Esophagus (tissue), 2 donors: ENCODE measurements at regions not wholly inside any gene's neighbourhood (a gene's known extent, or its start where the extent isn't known, plus 50 kb on each side); places are given as distances from the start of the nearest gene placed in this dataset.
"Not testable (repeated sequence)": the region's sequence is repeated elsewhere in the genome, so short reads cannot be mapped to it uniquely, and the experiment has no call there.

ENCODE experiments used
- H3K27ac ChIP-seq, 2 donors: one replicate each; pipeline ENCODE4 v1.5.1; 2013; ENCODE audit warnings: low read depth in 2 of 2, mild to moderate bottlenecking in 2 of 2, inconsistent platforms in 1 of 2, low read length in 1 of 2, moderate library complexity in 1 of 2
- H3K27me3 ChIP-seq, 2 donors: one replicate each; pipeline ENCODE4 v1.6.1; 2013; ENCODE audit warnings: low read length in 2 of 2, control low read depth in 1 of 2, mild to moderate bottlenecking in 1 of 2; ENCODE audit not compliant: insufficient read depth in 2 of 2, control insufficient read depth in 1 of 2
- H3K36me3 ChIP-seq, 2 donors: one replicate each; pipeline ENCODE4 v1.6.1; 2013; ENCODE audit warnings: low read length in 1 of 2; ENCODE audit not compliant: control insufficient read depth in 2 of 2, insufficient read depth in 2 of 2
- H3K4me1 ChIP-seq, 2 donors: one replicate each; pipeline ENCODE4 v1.6.1; 2013; ENCODE audit warnings: low read length in 1 of 2; ENCODE audit not compliant: control insufficient read depth in 2 of 2, insufficient read depth in 2 of 2
- H3K4me3 ChIP-seq, 2 donors: one replicate each; pipeline ENCODE4 v1.5.1; 2013; ENCODE audit warnings: low read length in 2 of 2, mild to moderate bottlenecking in 2 of 2, low read depth in 1 of 2, moderate library complexity in 1 of 2
- H3K9me3 ChIP-seq, 2 donors: one replicate each; pipeline ENCODE4 v1.6.1; 2013; ENCODE audit warnings: mild to moderate bottlenecking in 2 of 2, low read depth in 1 of 2, low read length in 1 of 2, moderate library complexity in 1 of 2; ENCODE audit not compliant: control insufficient read depth in 2 of 2, insufficient read depth in 1 of 2
- WGBS, 2 donors: extraction: QIAGEN DNeasy Blood & Tissue Kit; methylation state at CpG; one replicate each; pipeline ENCODE4 v1.1.7; 2013; 5-methylcytosine and 5-hydroxymethylcytosine counted together
- donor health status: healthy with polysubstance abuse.
- donor health status: Bipolar disorder and iron deficiency.

DNA sequence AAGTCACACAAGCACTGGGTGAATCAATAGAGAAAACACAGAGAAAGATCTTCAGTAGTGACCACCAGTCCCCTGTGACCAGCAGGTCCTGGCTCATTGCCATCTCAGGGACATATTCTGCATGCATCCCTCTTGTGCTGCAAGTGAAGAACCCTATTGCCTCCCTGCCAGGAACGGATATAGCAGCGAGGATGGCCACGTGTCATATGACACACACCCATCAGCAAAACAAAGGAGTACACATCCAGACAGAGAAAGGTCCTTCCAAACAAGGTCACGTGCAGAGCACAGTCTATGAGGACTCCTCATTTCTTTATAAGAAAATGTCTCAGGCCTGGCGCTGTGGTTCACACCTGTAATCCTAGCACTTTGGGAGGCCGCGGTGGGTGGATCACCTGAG, 638.4 kb downstream of the FLRT2 start:
- Histone ChIP-seq H3K36me3 (no peaks in the 10 kb centered on the region), H3K27ac (no peak overlapping the region), H3K4me1 (no peaks in the 10 kb centered on the region), H3K27me3 (no peaks in the 10 kb centered on the region), H3K4me3 (no peak overlapping the region), H3K9me3 (peaks cover 0 to 4% of the 10 kb centered on the region in 2 donors)
- 90 to 93% methylated on average over 7 of the region's 7 CpGs for WGBS, 2 donors

DNA sequence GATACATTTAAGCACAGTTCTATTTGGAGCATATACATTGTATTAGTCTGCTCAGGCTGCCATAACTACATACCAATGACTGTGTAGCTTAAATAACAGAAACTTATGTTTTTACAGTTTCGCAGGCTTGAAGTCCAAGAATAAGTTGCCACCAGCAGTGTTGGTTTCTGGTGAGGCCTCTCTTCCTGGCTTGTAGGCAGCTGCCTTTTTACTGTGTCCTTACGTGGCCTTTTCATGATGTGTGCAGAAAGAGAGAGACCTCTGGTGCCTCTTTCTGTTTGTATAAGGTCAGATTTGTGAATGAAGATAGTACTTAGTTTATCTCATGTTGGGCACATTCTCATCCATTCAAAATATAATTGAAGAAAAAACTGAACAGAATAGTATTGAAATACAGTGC, 636.6 kb downstream of the FLRT2 start:
- Histone ChIP-seq H3K27me3 (no peaks in the 10 kb centered on the region), H3K9me3 (peaks cover 0 to 4% of the 10 kb centered on the region in 2 donors), H3K27ac (no peak overlapping the region), H3K4me1 (no peaks in the 10 kb centered on the region), H3K4me3 (no peak overlapping the region), H3K36me3 (no peaks in the 10 kb centered on the region)
- 55 to 63% methylated on average over 2 of the region's 2 CpGs for WGBS, 2 donors

DNA sequence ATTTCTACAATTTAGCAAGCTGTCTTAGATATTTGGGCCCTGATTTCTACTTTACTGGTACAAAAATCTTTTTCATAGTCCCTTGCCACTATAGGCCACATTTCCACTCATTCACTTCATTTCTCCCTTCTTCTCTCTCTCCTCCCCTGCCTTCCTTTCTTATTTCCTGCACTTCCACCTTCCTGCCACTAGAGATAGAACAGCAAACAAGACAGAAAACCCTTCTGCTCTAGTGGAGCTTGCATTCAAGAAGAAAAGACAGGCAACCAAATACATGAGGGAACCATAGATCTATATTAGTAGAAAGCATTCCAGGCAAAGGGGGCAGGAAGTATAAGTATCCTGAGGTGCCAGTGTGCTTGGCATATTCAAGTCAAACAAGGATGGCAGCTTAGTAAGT, 623.5 kb downstream of the FLRT2 start:
- Histone ChIP-seq H3K4me3 (no peak overlapping the region), H3K27me3 (no peaks in the 10 kb centered on the region), H3K27ac (no peak overlapping the region), H3K9me3 (peaks cover 0 to 2% of the 10 kb centered on the region in 2 donors), H3K36me3 (no peaks in the 10 kb centered on the region), H3K4me1 (no peaks in the 10 kb centered on the region)

DNA sequence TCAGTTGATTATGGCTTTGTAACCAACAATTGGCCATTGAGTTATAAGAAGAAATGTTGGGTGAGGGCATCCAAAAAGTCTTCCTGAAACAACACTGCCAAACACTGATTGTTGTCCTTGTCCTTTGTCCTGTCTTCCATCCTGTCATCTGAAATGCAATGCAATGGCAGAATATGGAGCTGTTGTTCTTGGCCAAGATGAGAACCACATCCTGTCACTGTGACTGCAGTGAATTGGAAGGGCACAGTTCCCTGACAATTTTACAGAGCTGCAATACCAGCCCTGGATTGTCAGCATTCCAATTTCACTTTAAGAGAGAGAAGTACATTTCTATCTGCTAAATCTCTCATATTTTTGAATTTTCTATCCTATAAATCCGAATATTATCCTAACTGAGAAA, 613.3 kb downstream of the FLRT2 start:
- no peak overlapping the region for H3K27ac ChIP-seq
- 56 to 66% methylated on average over 1 of the region's 1 CpG for WGBS, 2 donors

DNA sequence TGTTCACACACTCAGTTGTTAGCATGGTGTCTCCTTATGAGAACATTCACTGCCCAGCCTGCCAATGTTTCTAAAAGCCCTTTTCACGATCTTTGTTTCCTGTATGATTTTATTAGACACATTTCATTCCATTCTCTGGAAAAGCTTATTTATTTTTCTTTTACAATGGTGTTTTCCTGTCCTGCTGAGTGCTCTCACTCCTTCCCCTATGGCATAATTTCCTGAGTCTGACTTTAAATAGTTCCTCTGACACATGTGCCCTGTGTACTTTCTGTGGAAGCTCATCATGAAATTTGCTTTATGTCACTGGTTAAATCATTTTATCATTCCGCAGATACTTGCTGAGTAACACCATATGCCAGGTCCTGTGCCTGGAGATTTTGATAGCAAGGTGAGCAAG, 612.0 kb downstream of the FLRT2 start:
- no peaks in the 10 kb centered on the region for H3K4me1 ChIP-seq
- no peak overlapping the region for H3K27ac ChIP-seq
- H3K4me3 ChIP-seq: no peak overlapping the region
- 55 to 63% methylated on average over 2 of the region's 2 CpGs for WGBS, 2 donors
- no peaks in the 10 kb centered on the region for H3K27me3 ChIP-seq
- no peaks in the 10 kb centered on the region for H3K36me3 ChIP-seq
- H3K9me3 ChIP-seq: no peaks in the 10 kb centered on the region

More for the DNA sequence above, 613.3 kb downstream of the FLRT2 start:
- Histone ChIP-seq H3K4me3 (no peak overlapping the region), H3K27me3 (no peaks in the 10 kb centered on the region), H3K36me3 (no peaks in the 10 kb centered on the region), H3K4me1 (no peaks in the 10 kb centered on the region), H3K9me3 (no peaks in the 10 kb centered on the region)

DNA sequence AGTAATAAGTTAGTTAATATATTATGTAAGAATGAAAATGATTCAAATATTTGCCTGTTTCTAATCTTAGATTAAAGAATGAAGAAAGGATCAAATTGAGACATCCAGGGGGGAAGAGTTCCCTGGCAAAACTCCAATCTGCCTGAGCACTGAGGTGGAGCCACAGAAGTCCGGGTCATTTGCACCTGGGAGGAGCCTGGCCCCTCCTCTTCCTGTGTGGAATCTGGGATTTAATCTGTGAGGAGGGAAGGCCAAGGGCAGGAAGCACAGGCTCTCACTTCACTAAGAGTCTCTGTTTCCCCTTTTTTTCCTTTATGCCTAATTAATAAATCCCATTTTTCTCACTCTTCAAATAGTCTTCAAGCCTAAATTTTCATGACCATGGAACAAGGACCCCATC, 599.5 kb downstream of the FLRT2 start:
- H3K27ac ChIP-seq: no peak overlapping the region
- WGBS, 2 donors: 59 to 60% methylated on average over 1 of the region's 1 CpG
- no peak overlapping the region for H3K4me3 ChIP-seq

DNA sequence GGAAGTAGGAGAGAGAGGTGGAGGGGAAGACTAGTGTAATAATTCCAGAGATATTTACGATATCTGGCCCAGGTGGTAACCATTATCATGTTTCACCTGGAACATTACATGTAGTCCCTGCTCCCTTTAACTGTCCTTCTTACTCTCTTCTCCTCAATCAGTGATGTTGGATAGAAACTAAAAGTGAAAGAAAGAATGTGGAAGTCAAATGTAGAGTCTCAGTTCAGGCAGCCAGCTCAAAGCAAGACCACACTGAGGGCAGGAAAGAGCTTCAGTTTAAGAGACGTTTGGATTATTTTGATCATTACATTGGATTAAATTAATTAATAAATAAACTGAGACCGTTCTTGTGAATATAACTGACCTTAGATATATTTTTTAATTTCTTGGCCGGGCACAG, 594.4 kb downstream of the FLRT2 start:
- Histone ChIP-seq H3K9me3 (no peaks in the 10 kb centered on the region), H3K27me3 (no peaks in the 10 kb centered on the region), H3K4me1 (no peaks in the 10 kb centered on the region), H3K27ac (no peak overlapping the region), H3K36me3 (no peaks in the 10 kb centered on the region), H3K4me3 (no peak overlapping the region)
- 82 to 83% methylated on average over 4 of the region's 4 CpGs for WGBS, 2 donors

More for the DNA sequence above, 599.5 kb downstream of the FLRT2 start:
- peaks cover 0 to 2% of the 10 kb centered on the region in 2 donors for H3K9me3 ChIP-seq
- H3K4me1 ChIP-seq: no peaks in the 10 kb centered on the region
- no peaks in the 10 kb centered on the region for H3K36me3 ChIP-seq
- H3K27me3 ChIP-seq: no peaks in the 10 kb centered on the region

DNA sequence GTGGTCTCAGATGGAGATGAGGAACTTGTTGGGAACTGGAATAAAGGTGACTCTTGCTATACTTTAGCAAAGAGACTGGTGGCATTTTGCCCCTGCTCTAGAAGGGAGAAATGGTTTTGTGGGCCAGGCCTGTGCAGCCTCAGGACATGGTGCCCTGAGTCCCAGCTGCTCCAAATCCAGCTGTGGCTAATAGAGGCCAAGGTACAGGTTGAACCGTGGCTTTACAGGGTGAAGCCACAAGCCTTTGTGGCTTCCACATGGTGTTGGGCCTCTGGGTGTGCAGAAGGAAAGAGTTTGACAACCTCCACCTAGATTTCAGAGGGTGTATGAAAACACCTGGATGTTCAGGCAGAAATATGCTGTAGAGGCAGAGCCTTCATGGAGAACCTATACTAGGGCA, 586.0 kb downstream of the FLRT2 start:
- no peaks in the 10 kb centered on the region for H3K27me3 ChIP-seq
- 75 to 77% methylated on average over 1 of the region's 1 CpG for WGBS, 2 donors
- H3K4me3 ChIP-seq: no peak overlapping the region
- no peaks in the 10 kb centered on the region for H3K36me3 ChIP-seq
- H3K4me1 ChIP-seq: no peaks in the 10 kb centered on the region
- H3K27ac ChIP-seq: no peak overlapping the region
- H3K9me3 ChIP-seq: no peaks in the 10 kb centered on the region

DNA sequence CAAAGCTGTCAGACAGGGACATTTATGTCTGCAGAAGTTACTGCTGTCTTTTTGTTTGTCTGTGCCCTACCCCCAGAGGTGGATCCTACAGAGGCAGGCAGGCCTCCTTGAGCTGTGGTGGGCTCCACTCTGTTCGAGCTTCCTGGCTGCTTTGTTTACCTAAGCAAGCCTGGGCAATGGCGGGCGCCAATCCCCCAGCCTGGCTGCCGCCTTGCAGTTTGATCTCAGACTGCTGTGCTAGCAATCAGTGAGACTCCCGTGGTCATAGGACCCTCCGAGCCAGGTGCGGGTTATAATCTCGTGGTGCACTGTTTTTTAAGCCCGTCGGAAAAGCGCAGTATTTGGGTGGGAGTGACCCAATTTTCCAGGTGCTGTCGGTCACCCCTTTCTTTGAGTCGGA, 580.9 kb downstream of the FLRT2 start:
- H3K4me3 ChIP-seq, H3K27me3 ChIP-seq, H3K9me3 ChIP-seq, H3K4me1 ChIP-seq, H3K27ac ChIP-seq, H3K36me3 ChIP-seq: not testable (repeated sequence)
- 88% methylated on average over 12 to 13 of the region's 13 CpGs for WGBS, 2 donors

DNA sequence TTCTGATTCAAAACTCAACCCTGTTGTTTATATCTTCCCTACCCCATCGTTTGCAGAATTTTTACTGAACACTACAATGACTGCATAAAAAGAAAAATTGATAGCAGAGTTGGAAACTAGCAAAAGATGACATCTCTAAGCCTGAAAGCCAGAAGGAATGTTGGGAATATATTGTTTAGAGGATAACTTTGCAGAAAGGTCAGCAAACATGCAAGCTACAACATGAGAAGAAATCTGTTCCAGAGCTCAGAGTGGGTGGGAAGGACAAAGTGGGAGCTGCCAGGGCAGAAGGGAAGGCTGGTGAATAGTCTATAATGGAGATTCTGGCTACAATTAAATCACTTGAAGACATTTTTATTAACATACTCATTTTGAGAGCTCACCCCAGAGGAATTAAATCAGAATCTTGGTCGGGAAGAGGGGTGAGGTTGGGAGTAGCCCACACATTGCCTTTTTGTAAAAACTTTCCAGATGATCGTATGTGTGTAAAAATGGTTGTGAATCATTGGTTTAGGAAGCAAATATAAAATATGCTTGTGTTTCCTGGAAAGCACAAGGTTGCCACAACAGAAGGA, 574.8 kb downstream of the FLRT2 start:
- Histone ChIP-seq H3K27ac (no peak overlapping the region), H3K27me3 (no peaks in the 10 kb centered on the region), H3K9me3 (peaks cover 0 to 2% of the 10 kb centered on the region in 2 donors), H3K36me3 (no peaks in the 10 kb centered on the region), H3K4me1 (no peaks in the 10 kb centered on the region), H3K4me3 (no peak overlapping the region)
- WGBS, 2 donors: 42 to 53% methylated on average over 3 of the region's 3 CpGs
